IMR-90 (cell line): ENCODE measurements at regions not wholly inside any gene's neighbourhood (a gene's known extent, or its start where the extent isn't known, plus 50 kb on each side); places are given as distances from the start of the nearest gene placed in this dataset.

Source experiments
- ATAC-seq: fragments of 200-7000 bp; cut with Tn5 transposase; 2 replicates; pipeline ENCODE4 v1.9.1; 2020; ENCODE audit warnings: low read depth, mild to moderate bottlenecking, moderate library complexity
- BruUV-seq: library from RNA; stranded (reverse); fragments of 400-500 nt; replicated peaks from 2 replicates; lab custom pipeline; 2021; lab: Mats Ljungman, UMichigan
- CTCF ChIA-PET: fragments of 300-600 bp; formaldehyde crosslinking; extraction: SDS; loops from one replicate; lab custom pipeline; 2021; ENCODE audit warnings: antibody characterized with exemption; lab: Yijun Ruan, JAX
- POLR2A ChIA-PET: fragments of 300-600 bp; sonication (Branson Sonifier 250); formaldehyde crosslinking; loops from one replicate; lab custom pipeline; 2022; ENCODE audit warnings: antibody characterized with exemption; ENCODE audit not compliant: unreplicated experiment; lab: Charles Lee
- DNase-seq: peaks from one replicate; pipeline ENCODE4 v3.0.0; 2013
- H2AFZ ChIP-seq: replicated peaks from 2 replicates; pipeline ENCODE3; 2013; ENCODE audit warnings: low read length, mild to moderate bottlenecking; ENCODE audit not compliant: poor library complexity
- H2AK5ac ChIP-seq: 2 replicates; pipeline ENCODE4 v1.6.1; 2013; ENCODE audit warnings: low read depth, low read length, inconsistent platforms
- H2AK9ac ChIP-seq: replicated peaks from 2 replicates; pipeline ENCODE3; 2013; ENCODE audit warnings: mild to moderate bottlenecking, low read depth, low read length, moderate library complexity; ENCODE audit not compliant: poor library complexity
- H2BK120ac ChIP-seq: 2 replicates; pipeline ENCODE4 v1.6.1; 2013; ENCODE audit warnings: low read depth, low read length, inconsistent platforms
- H2BK15ac ChIP-seq: 3 replicates; pipeline ENCODE4 v1.6.1; 2013; ENCODE audit warnings: low read depth, low read length, inconsistent platforms
- H2BK20ac ChIP-seq: 2 replicates; pipeline ENCODE4 v1.6.1; 2013; ENCODE audit warnings: low read depth, mild to moderate bottlenecking, inconsistent platforms, low read length, moderate library complexity
- H2BK5ac ChIP-seq: 2 replicates; pipeline ENCODE4 v1.6.1; 2013; ENCODE audit warnings: mild to moderate bottlenecking, low read depth, low read length, inconsistent platforms; ENCODE audit not compliant: poor library complexity, severe bottlenecking
- H3K14ac ChIP-seq: replicated peaks from 2 replicates; pipeline ENCODE4 v1.6.1; 2013; ENCODE audit warnings: low read depth, low read length, inconsistent platforms
- H3K18ac ChIP-seq: 2 replicates; pipeline ENCODE4 v1.6.1; 2013; ENCODE audit warnings: low read depth, low read length, control low read depth
- H3K23ac ChIP-seq: 2 replicates; pipeline ENCODE4 v1.6.1; 2013; ENCODE audit warnings: low read depth, low read length, inconsistent platforms
- H3K27ac ChIP-seq: 2 replicates; pipeline ENCODE4 v1.5.1; 2013; ENCODE audit warnings: mild to moderate bottlenecking, control low read depth, low read length; ENCODE audit not compliant: insufficient read depth
- H3K27me3 ChIP-seq: 2 replicates; pipeline ENCODE4 v1.6.1; 2013; ENCODE audit warnings: low read length; ENCODE audit not compliant: control insufficient read depth, insufficient read depth
- H3K36me3 ChIP-seq: 2 replicates; pipeline ENCODE4 v1.6.1; 2013; ENCODE audit warnings: low read length, mixed read lengths; ENCODE audit not compliant: control insufficient read depth, insufficient read depth
- H3K4ac ChIP-seq: 2 replicates; pipeline ENCODE4 v1.6.1; 2013; ENCODE audit warnings: low read depth, low read length, inconsistent platforms
- H3K4me1 ChIP-seq: 2 replicates; pipeline ENCODE4 v1.6.1; 2013; ENCODE audit warnings: low read length, mixed read lengths; ENCODE audit not compliant: control insufficient read depth, insufficient read depth
- H3K4me2 ChIP-seq: 2 replicates; pipeline ENCODE4 v1.6.1; 2013; ENCODE audit warnings: low read depth, mild to moderate bottlenecking, control low read depth, low read length, moderate library complexity
- H3K4me3 ChIP-seq: 2 replicates; pipeline ENCODE4 v1.5.1; 2013; ENCODE audit warnings: low read depth, mild to moderate bottlenecking, control low read depth, low read length, moderate library complexity; ENCODE audit not compliant: insufficient read depth
- H3K56ac ChIP-seq: 2 replicates; pipeline ENCODE4 v1.6.1; 2013; ENCODE audit warnings: low read length, inconsistent platforms; ENCODE audit not compliant: insufficient read depth; ENCODE audit errors: extremely low read depth
- H3K79me1 ChIP-seq, 2 experiments: 2 replicates each; pipeline ENCODE4 v1.6.1; 2013; ENCODE audit warnings: low read length in 2 of 2, inconsistent platforms in 1 of 2, low read depth in 1 of 2
- H3K9ac ChIP-seq: 2 replicates; pipeline ENCODE4 v1.6.1; 2013; ENCODE audit warnings: low read depth, low read length, control low read depth
- H3K9me1 ChIP-seq: 2 replicates; pipeline ENCODE4 v1.6.1; 2013; ENCODE audit warnings: low read length, inconsistent platforms; ENCODE audit not compliant: insufficient read depth
- H3K9me3 ChIP-seq: 2 replicates; pipeline ENCODE4 v1.6.1; 2013; ENCODE audit warnings: low read length; ENCODE audit not compliant: control insufficient read depth, insufficient read depth
- H4K20me1 ChIP-seq: 2 replicates; pipeline ENCODE4 v1.6.1; 2013; ENCODE audit warnings: low read length, inconsistent platforms; ENCODE audit not compliant: insufficient read depth
- H4K5ac ChIP-seq: 2 replicates; pipeline ENCODE4 v1.6.1; 2013; ENCODE audit warnings: mild to moderate bottlenecking, low read depth, low read length, control low read depth
- H4K8ac ChIP-seq, 2 experiments: 2 replicates each; pipeline ENCODE4 v1.6.1; 2013; ENCODE audit warnings: low read depth in 2 of 2, low read length in 2 of 2, control low read depth in 1 of 2, inconsistent platforms in 1 of 2
- H4K91ac ChIP-seq: 2 replicates; pipeline ENCODE4 v1.6.1; 2013; ENCODE audit warnings: low read depth, low read length, inconsistent platforms; ENCODE audit not compliant: insufficient read depth
- CEBPB ChIP-seq: IDR thresholded peaks from 2 replicates; pipeline ENCODE4 v1.6.1; 2012; ENCODE audit warnings: low read depth, low read length, improper control_type of control experiment
- FOS ChIP-seq: fragments of 150-350 bp; IDR thresholded peaks from 2 replicates; pipeline ENCODE4 v1.6.1; 2016; ENCODE audit warnings: low read depth, low read length
- MAFK ChIP-seq: IDR thresholded peaks from 2 replicates; pipeline ENCODE4 v1.6.1; 2012; ENCODE audit warnings: low read depth, low read length, improper control_type of control experiment
- MAZ ChIP-seq: IDR thresholded peaks from 2 replicates; pipeline ENCODE4 v1.6.1; 2012; ENCODE audit warnings: low read depth, mild to moderate bottlenecking, low read length, improper control_type of control experiment, moderate library complexity, borderline replicate concordance
- POLR2A ChIP-seq: IDR thresholded peaks from 2 replicates; pipeline ENCODE4 v1.6.1; 2012; ENCODE audit warnings: mild to moderate bottlenecking, low read depth, low read length
- RAD21 ChIP-seq: IDR thresholded peaks from 2 replicates; pipeline ENCODE4 v1.6.1; 2012; ENCODE audit warnings: low read length, improper control_type of control experiment
- RCOR1 ChIP-seq: IDR thresholded peaks from 2 replicates; pipeline ENCODE4 v1.6.1; 2012; ENCODE audit warnings: mild to moderate bottlenecking, low read length, improper control_type of control experiment; ENCODE audit not compliant: insufficient replicate concordance
- SMC3 ChIP-seq: fragments of 150-350 bp; IDR thresholded peaks from 2 replicates; pipeline ENCODE4 v1.6.1; 2016; ENCODE audit warnings: low read depth, mild to moderate bottlenecking, antibody characterized with exemption, low read length, moderate library complexity
- WGBS, 2 experiments: methylation state at CpG; one replicate each; pipeline versions ENCODE4 v1.1.5 to v1.1.7; 2013; ENCODE audit warnings: missing lambda C conversion rate in 2 of 2; ENCODE audit not compliant: insufficient read length in 1 of 2; ENCODE audit errors: extremely low coverage in 2 of 2; 5-methylcytosine and 5-hydroxymethylcytosine counted together
- dilution Hi-C: fragments of 300-500 bp; cut with HindIII; formaldehyde crosslinking; loops from one replicate; pipeline ENCODE4 v1.14.3; 2018; ENCODE audit warnings: low sequenced_read_pairs; ENCODE audit not compliant: unreplicated experiment
- in situ Hi-C: fragments of 300-500 bp; cut with MboI; formaldehyde crosslinking; loops from 3 replicates; pipeline ENCODE4 v1.14.3; 2019; ENCODE audit warnings: low sequenced_read_pairs, inconsistent platforms, mixed read lengths
- intact Hi-C: fragments of 100-400 bp; cut with micrococcal nuclease; formaldehyde crosslinking; loops from 2 replicates; pipeline ENCODE4 v1.10.0; 2022
- TF ChIP-seq, protein P1 (sequence below): fragments of 150-350 bp; IDR thresholded peaks from 2 replicates; pipeline ENCODE4 v1.6.1; 2017; ENCODE audit warnings: mild to moderate bottlenecking, antibody characterized with exemption, low read length, low read depth

- H4K8ac ChIP-seq, result no peak overlapping the region
- no peaks in the 10 kb centered on the region for H3K36me3 ChIP-seq
- no peak overlapping the region for H3K27ac ChIP-seq
- no peak overlapping the region for H3K4me2 ChIP-seq
- H3K4me1 ChIP-seq, result no peaks in the 10 kb centered on the region
- TF ChIP-seq FOS (no peak), CEBPB (no peak), MAFK (no peak), POLR2A (no peak), MAZ (no peak), RCOR1 (no peak), RAD21 (no peak), SMC3 (no peak)
- TF ChIP-seq, protein P1, sequence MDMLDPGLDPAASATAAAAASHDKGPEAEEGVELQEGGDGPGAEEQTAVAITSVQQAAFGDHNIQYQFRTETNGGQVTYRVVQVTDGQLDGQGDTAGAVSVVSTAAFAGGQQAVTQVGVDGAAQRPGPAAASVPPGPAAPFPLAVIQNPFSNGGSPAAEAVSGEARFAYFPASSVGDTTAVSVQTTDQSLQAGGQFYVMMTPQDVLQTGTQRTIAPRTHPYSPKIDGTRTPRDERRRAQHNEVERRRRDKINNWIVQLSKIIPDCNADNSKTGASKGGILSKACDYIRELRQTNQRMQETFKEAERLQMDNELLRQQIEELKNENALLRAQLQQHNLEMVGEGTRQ, result no peak
- H2AFZ ChIP-seq, result no peak overlapping the region
- H2AK5ac ChIP-seq, result no peak overlapping the region
- no peak overlapping the region for H3K4ac ChIP-seq
- no peak overlapping the region for H2BK120ac ChIP-seq
- no peaks in the 10 kb centered on the region for H3K27me3 ChIP-seq
- H4K20me1 ChIP-seq, result no peaks in the 10 kb centered on the region
- H2AK9ac ChIP-seq, result no peak overlapping the region
- H3K56ac ChIP-seq, result no peak overlapping the region
- H3K14ac ChIP-seq, result no peak overlapping the region
- no peak overlapping the region for H3K18ac ChIP-seq
- BruUV-seq, result no TSS peak
- H4K5ac ChIP-seq, result no peak overlapping the region
- no peaks in the 10 kb centered on the region; the same call in 1 of the 2 replicates for H3K9me3 ChIP-seq
- H3K23ac ChIP-seq, result no peak overlapping the region
- no peak overlapping the region for H2BK15ac ChIP-seq
- CTCF ChIA-PET, result interaction anchor here (0.6 kb wide), 1 partner anchor 1924 kb away, joined by 4 read pairs; no protein-coding TSS in a partner anchor
- dilution Hi-C loops, result no loop called here
- DNase-seq (no peak), ATAC-seq (no peak)
- in situ Hi-C loops, result no loop called here
- intact Hi-C loops, result no loop called here
- no peak overlapping the region for H2BK5ac ChIP-seq
- H4K91ac ChIP-seq, result no peak overlapping the region
- no peak overlapping the region for H2BK20ac ChIP-seq
- no CpG with 5 or more reads among the region's 2 CpGs for WGBS, 2 experiments
- no peaks in the 10 kb centered on the region for H3K9me1 ChIP-seq
- no peak overlapping the region for H3K4me3 ChIP-seq
- H3K9ac ChIP-seq, result no peak overlapping the region
- POLR2A ChIA-PET, result no interaction called here
- no peaks in the 10 kb centered on the region for H3K79me1 ChIP-seq
Measured at GRCh38 chr11:109726061-109726460, 304.1 kb downstream of the C11orf87 start.
